ENCODE measurements at regions not wholly inside any gene's neighbourhood (a gene's known extent, or its start where the extent isn't known, plus 50 kb on each side); places are given as distances from the start of the nearest gene placed in this dataset.

DNA sequence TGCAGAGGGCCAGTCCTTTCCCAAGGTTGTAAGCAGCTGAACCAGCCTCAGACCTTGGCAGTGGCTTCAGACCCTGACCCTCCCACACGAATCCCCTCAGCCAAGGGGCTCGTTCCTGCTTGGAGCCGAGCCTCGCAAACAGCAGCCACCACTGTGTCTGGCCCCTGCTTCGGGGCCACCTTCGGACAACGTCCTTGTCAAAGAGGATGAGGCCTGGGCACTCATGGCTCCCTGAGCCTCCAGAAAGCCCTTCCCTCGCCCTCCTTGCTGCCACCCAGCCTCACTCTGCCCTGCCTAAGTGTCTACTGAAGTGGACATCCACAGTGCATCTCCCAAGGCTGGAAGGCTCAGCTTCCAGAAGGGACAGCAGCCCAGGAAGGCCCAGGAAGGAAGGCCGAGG, 161.7 kb downstream of the OLFM1 start:
- ChIA-PET CTCF (no interaction called here), POLR2A (no interaction called here)
- H3K4me3 ChIP-seq (ENCODE audit: low read depth, low read length): no peak overlapping the region
- TF ChIP-seq, protein P1, sequence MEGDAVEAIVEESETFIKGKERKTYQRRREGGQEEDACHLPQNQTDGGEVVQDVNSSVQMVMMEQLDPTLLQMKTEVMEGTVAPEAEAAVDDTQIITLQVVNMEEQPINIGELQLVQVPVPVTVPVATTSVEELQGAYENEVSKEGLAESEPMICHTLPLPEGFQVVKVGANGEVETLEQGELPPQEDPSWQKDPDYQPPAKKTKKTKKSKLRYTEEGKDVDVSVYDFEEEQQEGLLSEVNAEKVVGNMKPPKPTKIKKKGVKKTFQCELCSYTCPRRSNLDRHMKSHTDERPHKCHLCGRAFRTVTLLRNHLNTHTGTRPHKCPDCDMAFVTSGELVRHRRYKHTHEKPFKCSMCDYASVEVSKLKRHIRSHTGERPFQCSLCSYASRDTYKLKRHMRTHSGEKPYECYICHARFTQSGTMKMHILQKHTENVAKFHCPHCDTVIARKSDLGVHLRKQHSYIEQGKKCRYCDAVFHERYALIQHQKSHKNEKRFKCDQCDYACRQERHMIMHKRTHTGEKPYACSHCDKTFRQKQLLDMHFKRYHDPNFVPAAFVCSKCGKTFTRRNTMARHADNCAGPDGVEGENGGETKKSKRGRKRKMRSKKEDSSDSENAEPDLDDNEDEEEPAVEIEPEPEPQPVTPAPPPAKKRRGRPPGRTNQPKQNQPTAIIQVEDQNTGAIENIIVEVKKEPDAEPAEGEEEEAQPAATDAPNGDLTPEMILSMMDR (IDR thresholded peaks at IDR 0.05; ENCODE audit: insufficient read depth, low read depth, low read length): no peak
- H3K36me3 ChIP-seq (ENCODE audit: control insufficient read depth, insufficient read depth, low read length): no peaks in the 10 kb centered on the region
- H3K27me3 ChIP-seq (ENCODE audit: control insufficient read depth, insufficient read depth, low read length): no peaks in the 10 kb centered on the region
- no peak for DNase-seq (ENCODE audit: low read depth)

DNA sequence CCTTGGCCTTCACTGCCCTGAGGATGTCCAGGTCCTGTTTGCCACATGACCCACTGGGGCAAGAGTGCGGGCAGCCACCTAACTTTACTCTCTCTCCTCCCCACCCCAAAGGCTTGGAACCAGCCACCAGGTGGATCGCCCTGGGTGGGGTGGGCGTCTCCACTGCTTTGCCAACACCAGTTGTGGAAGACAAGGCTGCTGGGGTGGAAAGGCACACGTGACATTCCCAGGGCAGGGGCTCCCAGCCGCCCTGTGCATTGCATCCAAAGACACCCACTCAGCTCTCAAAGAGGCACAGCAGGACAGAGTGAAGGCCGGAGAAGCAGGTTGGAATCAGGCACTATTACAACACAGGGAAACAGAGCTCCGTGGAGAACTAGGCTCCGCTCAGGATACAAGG, 162.2 kb downstream of the OLFM1 start:
- TF ChIP-seq, protein P1 (IDR thresholded peaks at IDR 0.05; ENCODE audit: insufficient read depth, low read depth, low read length): no peak
- no peak for DNase-seq (ENCODE audit: low read depth)
- ChIA-PET POLR2A (no interaction called here), CTCF (no interaction called here)
- no peaks in the 10 kb centered on the region for H3K36me3 ChIP-seq (ENCODE audit: control insufficient read depth, insufficient read depth, low read length)
- H3K4me3 ChIP-seq (ENCODE audit: low read depth, low read length): no peak overlapping the region
- no peaks in the 10 kb centered on the region for H3K27me3 ChIP-seq (ENCODE audit: control insufficient read depth, insufficient read depth, low read length)

DNA sequence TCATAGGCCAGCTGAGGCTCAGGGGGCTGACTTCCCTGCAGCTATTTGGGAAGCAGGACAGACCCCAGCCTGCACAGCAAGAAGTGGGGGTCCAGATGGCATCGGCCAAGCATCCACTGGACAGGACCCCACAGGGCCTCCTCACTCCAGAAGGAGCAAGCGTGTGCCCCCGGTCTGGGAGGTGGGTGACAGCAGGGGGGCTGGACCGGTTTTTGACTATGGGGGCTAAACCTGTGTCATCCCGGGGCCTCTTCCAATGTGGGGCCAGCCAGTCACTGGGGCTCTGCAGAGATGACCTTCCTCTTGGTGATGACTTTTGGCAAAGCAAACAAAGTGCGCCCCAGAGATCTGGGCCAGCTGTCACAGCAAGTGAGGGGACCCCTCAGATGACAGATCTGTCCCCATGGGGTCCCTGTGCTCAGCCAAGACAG, 163.9 kb downstream of the OLFM1 start:
- DNase-seq (ENCODE audit: low read depth): no peak

DNA sequence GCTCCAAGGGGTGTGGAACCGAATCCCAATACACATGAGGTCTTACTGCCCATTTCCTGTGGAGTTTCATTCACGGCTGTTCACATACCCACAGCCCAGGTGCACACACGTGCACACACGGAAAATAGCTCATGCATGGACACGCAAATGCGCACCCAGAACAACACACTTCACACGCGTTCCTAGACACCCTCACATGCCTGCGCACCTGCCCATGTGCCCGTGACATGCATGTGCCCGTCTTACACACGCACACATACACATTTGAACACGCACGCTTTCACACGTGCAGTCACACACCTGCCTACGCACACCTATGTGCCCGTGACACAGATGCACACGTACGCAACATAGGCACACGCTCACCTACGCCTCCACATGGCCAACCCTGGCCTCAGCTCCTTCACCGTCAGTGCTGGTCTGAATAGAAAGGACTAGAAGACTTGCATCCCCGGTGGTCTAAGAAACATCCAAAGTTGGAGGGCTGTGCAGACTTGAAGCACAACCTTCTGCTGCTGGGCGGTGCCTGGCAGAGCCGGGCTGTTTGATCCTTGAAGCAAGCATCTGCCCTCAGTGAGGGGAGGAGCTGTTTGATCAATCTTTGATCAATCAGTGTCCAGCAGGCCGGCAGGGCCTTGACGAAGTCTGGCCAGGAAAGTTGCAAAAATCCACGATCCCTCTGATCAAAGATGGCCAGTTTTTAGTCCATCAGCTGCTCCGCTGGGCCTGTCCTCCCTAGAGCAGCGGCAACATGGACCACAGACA, 164.7 kb downstream of the OLFM1 start:
- POLR2A ChIA-PET: no interaction called here
- Histone ChIP-seq H3K36me3 (ENCODE audit: control insufficient read depth, insufficient read depth, low read length) (no peaks in the 10 kb centered on the region), H3K4me3 (ENCODE audit: low read depth, low read length) (no peak overlapping the region), H3K27me3 (ENCODE audit: control insufficient read depth, insufficient read depth, low read length) (no peaks in the 10 kb centered on the region)
- CTCF ChIA-PET: no interaction called here
- no peak for DNase-seq (ENCODE audit: low read depth)
- TF ChIP-seq, protein P1 (IDR thresholded peaks at IDR 0.05; ENCODE audit: insufficient read depth, low read depth, low read length): no peak

More for the DNA sequence above, 163.9 kb downstream of the OLFM1 start:
- TF ChIP-seq, protein P1 (IDR thresholded peaks at IDR 0.05; ENCODE audit: insufficient read depth, low read depth, low read length): no peak
- Histone ChIP-seq H3K36me3 (ENCODE audit: control insufficient read depth, insufficient read depth, low read length) (no peaks in the 10 kb centered on the region), H3K27me3 (ENCODE audit: control insufficient read depth, insufficient read depth, low read length) (no peaks in the 10 kb centered on the region), H3K4me3 (ENCODE audit: low read depth, low read length) (no peak overlapping the region)
- CTCF ChIA-PET: no interaction called here
- POLR2A ChIA-PET: no interaction called here

DNA sequence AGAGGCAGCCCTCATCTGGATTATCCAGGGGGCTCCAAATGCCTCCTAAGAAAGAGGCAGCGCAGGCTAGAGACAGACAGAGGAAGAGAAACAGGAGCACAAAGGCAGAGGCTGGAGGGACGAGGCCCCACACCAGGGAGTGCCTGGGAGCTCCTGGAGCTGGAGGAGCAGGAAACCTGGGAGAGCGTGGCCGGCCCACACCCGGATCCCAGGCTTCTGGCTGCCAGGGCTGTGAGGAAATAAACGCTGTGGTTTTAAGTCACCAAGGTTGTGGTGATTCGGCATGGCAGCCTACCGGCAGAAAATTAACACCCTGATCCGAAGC, 165.5 kb downstream of the OLFM1 start:
- ChIA-PET POLR2A (no interaction called here), CTCF (no interaction called here)
- DNase-seq (ENCODE audit: low read depth): no peak
- Histone ChIP-seq H3K36me3 (ENCODE audit: control insufficient read depth, insufficient read depth, low read length) (no peaks in the 10 kb centered on the region), H3K4me3 (ENCODE audit: low read depth, low read length) (no peak overlapping the region), H3K27me3 (ENCODE audit: control insufficient read depth, insufficient read depth, low read length) (no peaks in the 10 kb centered on the region)
- TF ChIP-seq, protein P1 (IDR thresholded peaks at IDR 0.05; ENCODE audit: insufficient read depth, low read depth, low read length): no peak
